Erythroblast (primary cell): ENCODE measurements at regions not wholly inside any gene's neighbourhood (a gene's known extent, or its start where the extent isn't known, plus 50 kb on each side); places are given as distances from the start of the nearest gene placed in this dataset.

Source experiments
- DNase-seq, 2 experiments: peaks; one replicate each; lab custom pipeline; 2025; lab: John Stamatoyannopoulos, UW
- GATA1 ChIP-seq: IDR thresholded peaks from 2 replicates; pipeline ENCODE4 v1.6.1; 2011; ENCODE audit warnings: low read depth, mild to moderate bottlenecking, control low read depth, low read length, moderate library complexity
- POLR2A ChIP-seq: IDR thresholded peaks from 2 replicates; pipeline ENCODE4 v1.6.1; 2011; ENCODE audit warnings: mild to moderate bottlenecking, low read length

GRCh38 chr22:27240298-27241075, 561.1 kb downstream of the MN1 start:
- DNase-seq = no peak
- TF ChIP-seq POLR2A (no peak), GATA1 (no peak)

GRCh38 chr22:27241430-27242321, 559.9 kb downstream of the MN1 start:
- DNase-seq = no peak
- TF ChIP-seq POLR2A (no peak), GATA1 (no peak)

GRCh38 chr22:27242474-27242873, 559.1 kb downstream of the MN1 start:
- TF ChIP-seq GATA1 (no peak), POLR2A (no peak)
- no peak for DNase-seq

- TF ChIP-seq POLR2A = no peak
- TF ChIP-seq GATA1 = no peak
- no peak for DNase-seq
Measured at GRCh38 chr22:27242917-27243589, 558.5 kb downstream of the MN1 start.

GRCh38 chr22:27244328-27244727, 557.2 kb downstream of the MN1 start:
- TF ChIP-seq GATA1 (no peak), POLR2A (no peak)
- DNase-seq = no peak

GRCh38 chr22:27245056-27245455, 556.5 kb downstream of the MN1 start:
- no peak for TF ChIP-seq POLR2A
- no peak for TF ChIP-seq GATA1
- DNase-seq = no peak

- no peak for DNase-seq
- TF ChIP-seq GATA1 = no peak
Measured at GRCh38 chr22:27246558-27246957, 555.0 kb downstream of the MN1 start.

- no peak for TF ChIP-seq POLR2A
- no peak for TF ChIP-seq GATA1
- DNase-seq = no peak
Measured at GRCh38 chr22:27247701-27248434, 553.7 kb downstream of the MN1 start.

- no peak for DNase-seq
- TF ChIP-seq POLR2A (no peak), GATA1 (no peak)
Measured at GRCh38 chr22:27250418-27250817, 551.1 kb downstream of the MN1 start.

- DNase-seq = no peak
- no peak for TF ChIP-seq GATA1
- TF ChIP-seq POLR2A = no peak
Measured at GRCh38 chr22:27250886-27251285, 550.7 kb downstream of the MN1 start.

GRCh38 chr22:27251563-27251962, 550.0 kb downstream of the MN1 start:
- no peak for TF ChIP-seq POLR2A
- TF ChIP-seq GATA1 = no peak
- peak in 1 of 2 experiments; percentile 4 for DNase-seq

GRCh38 chr22:27252282-27253049, 549.1 kb downstream of the MN1 start:
- TF ChIP-seq GATA1 (no peak), POLR2A (no peak)
- DNase-seq = no peak
